Fibroblast of the aortic adventitia (primary cell): ENCODE measurements at regions not wholly inside any gene's neighbourhood (a gene's known extent, or its start where the extent isn't known, plus 50 kb on each side); places are given as distances from the start of the nearest gene placed in this dataset.
A peak's percentile ranks its signal among the peaks of the same experiment; 100 is the strongest.

Experiments used
- DNase-seq: peaks from one replicate; pipeline ENCODE4 v3.0.0-alpha.2; 2010; ENCODE audit warnings: low read depth
- H3K4me3 ChIP-seq: 2 replicates; pipeline ENCODE4 v1.5.1; 2011; ENCODE audit warnings: low read depth, mild to moderate bottlenecking, control low read depth, low read length, moderate library complexity
- CTCF ChIP-seq: IDR thresholded peaks from 2 replicates; pipeline ENCODE4 v1.5.1; 2011; ENCODE audit warnings: mild to moderate bottlenecking, low read length, control low read depth, inconsistent platforms; ENCODE audit not compliant: insufficient read depth

DNA sequence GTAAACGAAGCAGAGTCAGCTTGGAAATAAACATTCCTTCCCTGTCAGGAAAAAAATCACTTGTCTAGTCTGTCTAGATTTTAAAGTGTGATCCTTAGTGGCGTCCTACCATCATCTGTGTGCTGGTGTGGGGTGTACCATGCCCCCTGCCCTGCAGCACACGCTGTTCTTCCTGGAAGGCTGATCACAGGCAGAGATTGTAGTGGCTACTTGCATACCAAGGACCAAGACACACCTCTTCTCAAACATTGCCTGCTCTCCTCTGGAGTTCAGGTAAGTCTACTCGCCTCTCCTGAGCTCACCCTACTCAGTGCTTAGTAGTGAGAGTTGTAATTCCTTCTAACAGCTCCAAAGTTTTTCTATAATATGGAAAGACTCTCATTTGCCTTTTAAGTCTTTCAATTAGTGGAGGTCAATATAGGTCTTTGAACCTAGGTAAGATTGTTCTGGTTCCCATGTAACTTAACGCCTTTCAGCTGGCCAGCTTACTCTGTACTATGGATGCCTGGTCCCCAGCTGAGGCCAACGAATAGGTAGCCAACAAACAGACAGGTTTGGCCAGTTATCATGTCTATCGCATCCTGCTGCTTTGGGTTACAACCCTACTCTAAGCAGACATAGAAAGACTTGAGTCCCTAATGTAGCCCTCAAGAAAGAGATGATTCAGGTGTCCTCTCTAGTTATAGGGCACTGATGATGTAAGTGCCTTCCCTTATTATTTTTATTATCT is 55.4 kb downstream of the XCL1 start:
- no peak overlapping the region for H3K4me3 ChIP-seq
- TF ChIP-seq CTCF: no peak
- no peak for DNase-seq

DNA sequence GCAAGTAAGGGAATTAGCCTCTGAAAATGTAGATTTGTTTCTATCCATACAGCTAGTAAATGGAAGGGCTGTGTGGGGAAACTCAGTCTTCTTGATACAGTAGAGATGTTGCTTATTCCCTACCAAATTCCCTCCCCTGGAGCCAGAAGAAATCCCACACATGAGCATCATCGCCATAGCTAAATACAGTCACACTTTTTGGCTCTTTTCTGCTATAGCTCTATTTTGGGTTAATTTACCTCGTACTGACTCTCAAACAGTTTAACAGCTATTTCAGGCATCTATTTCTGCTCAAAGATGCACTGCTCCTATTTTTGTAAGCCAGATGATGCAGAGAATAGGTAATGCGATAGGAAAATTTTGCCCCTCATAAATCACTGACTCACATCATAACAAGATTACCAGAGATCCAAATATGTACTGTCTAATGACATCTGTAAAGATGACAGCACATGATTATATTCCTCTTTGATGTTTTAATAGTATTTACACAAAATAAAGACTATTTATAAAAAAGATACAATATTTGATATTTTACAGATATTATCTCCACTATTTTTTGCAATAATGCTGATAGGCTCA is 58.6 kb downstream of the XCL1 start:
- H3K4me3 ChIP-seq: no peak overlapping the region
- TF ChIP-seq CTCF: no peak
- DNase-seq: no peak

DNA sequence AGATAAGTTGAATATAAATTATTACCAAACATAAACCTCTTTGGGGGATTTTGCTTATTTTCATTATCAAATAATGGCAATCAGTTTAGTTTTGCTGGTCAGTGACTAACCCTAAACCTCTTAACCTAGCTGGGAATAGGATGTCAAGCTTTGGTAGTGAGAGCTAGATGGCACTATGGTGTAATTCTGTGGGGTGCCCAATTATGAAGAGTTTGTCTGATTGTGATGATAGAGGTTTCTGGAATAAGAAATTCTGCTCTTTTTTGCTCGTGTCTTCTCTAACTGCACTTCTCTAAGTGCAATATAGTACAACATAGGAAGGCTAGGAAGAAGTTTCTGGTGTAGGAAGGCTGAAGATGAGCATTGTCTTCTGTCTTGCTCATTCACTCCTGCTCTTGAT is 59.8 kb downstream of the XCL1 start:
- TF ChIP-seq CTCF: peak; percentile 4
- no peak overlapping the region for H3K4me3 ChIP-seq
- peak; percentile 52 for DNase-seq

DNA sequence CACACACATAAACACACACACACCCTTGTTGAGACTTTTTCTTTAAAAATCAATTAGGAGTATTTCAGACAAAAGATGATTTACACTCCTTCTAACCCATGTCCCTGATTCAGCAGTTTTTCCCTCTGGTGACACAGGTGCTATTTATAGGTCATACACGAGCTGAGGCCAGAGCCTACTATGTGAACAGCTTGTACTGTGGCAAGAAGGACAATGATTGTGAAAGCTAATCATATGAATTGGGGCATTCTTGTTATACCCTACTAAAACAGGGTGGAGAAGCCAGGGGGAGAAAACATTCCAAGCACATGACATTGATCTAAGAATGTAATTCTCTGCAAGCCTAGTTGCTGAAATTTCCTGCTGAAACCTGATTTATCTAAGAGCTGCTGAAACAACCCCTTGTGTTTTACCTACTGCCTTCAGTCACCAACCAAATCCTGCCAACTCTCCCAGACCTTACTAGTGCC is 60.3 kb downstream of the XCL1 start:
- no peak for TF ChIP-seq CTCF
- peak; percentile 79 for DNase-seq
- no peak overlapping the region for H3K4me3 ChIP-seq

GRCh38 chr1:168637350-168637991 is 61.1 kb downstream of the XCL1 start:
- peak; percentile 38 for DNase-seq
- TF ChIP-seq CTCF: peak; percentile 58
- H3K4me3 ChIP-seq: no peak overlapping the region

DNA sequence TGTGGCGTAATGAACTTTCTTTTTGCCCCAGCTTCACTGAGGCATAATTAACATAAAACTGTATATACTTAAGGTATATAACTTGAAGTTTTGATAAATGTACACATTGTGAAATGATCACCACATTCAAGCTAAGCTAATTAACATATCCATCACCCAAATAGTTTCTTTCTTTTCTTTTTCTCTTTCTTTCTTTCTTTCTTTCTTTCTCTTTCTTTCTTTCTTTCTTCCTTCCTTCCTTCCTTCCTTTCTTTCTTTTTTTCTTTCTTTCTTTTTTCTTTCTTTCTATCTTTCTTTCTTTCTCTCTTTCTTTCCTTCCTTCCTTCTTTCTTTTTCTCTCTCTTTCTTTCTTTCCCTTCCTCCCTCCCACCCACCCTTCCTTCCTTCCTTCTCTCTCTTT is 62.5 kb downstream of the XCL1 start:
- no peak for DNase-seq
- TF ChIP-seq CTCF: no peak
- no peak overlapping the region for H3K4me3 ChIP-seq
